ENCODE measurements at regions not wholly inside any gene's neighbourhood (a gene's known extent, or its start where the extent isn't known, plus 50 kb on each side); places are given as distances from the start of the nearest gene placed in this dataset.

DNA sequence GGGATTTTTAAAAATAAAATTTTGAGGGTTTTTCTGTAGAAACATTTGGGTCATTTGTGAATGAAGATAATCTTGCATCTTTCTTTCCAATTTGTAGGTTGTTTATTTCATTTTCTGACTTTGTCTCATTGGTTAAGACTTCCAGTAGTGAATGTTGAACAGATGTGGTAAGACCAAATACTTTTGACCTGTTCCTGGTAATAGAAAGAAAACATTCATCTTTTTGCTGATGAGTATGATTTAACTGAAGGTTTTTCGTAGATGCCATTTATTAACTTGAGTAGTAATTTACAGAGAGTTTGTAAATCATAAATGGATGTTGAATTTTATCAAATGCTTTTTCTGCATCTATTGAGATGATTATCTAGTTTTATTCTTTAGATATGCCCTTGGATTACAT, 416.1 kb upstream of the CITED2 start:
- no peak overlapping the region for H3K27ac ChIP-seq
- no peak overlapping the region for H3K4me3 ChIP-seq
- TF ChIP-seq POLR2A (IDR thresholded peaks at IDR 0.05): no peak
- TF ChIP-seq, protein P1, sequence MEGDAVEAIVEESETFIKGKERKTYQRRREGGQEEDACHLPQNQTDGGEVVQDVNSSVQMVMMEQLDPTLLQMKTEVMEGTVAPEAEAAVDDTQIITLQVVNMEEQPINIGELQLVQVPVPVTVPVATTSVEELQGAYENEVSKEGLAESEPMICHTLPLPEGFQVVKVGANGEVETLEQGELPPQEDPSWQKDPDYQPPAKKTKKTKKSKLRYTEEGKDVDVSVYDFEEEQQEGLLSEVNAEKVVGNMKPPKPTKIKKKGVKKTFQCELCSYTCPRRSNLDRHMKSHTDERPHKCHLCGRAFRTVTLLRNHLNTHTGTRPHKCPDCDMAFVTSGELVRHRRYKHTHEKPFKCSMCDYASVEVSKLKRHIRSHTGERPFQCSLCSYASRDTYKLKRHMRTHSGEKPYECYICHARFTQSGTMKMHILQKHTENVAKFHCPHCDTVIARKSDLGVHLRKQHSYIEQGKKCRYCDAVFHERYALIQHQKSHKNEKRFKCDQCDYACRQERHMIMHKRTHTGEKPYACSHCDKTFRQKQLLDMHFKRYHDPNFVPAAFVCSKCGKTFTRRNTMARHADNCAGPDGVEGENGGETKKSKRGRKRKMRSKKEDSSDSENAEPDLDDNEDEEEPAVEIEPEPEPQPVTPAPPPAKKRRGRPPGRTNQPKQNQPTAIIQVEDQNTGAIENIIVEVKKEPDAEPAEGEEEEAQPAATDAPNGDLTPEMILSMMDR (IDR thresholded peaks at IDR 0.05): no peak
- intact Hi-C loops (cut with DNase I): no loop called here
- no peak for ATAC-seq
- DNase-seq: no peak
- peaks cover 0 to 19% (median 1%) of the 10 kb centered on the region in 12 donors for H3K9me3 ChIP-seq
- H3K4me1 ChIP-seq: no peaks in the 10 kb centered on the region
- WGBS, 4 donors: 90 to 98% (median 95%) methylated on average over 1 of the region's 1 CpG
- no peaks in the 10 kb centered on the region for H3K27me3 ChIP-seq
- H3K36me3 ChIP-seq: no peaks in the 10 kb centered on the region

DNA sequence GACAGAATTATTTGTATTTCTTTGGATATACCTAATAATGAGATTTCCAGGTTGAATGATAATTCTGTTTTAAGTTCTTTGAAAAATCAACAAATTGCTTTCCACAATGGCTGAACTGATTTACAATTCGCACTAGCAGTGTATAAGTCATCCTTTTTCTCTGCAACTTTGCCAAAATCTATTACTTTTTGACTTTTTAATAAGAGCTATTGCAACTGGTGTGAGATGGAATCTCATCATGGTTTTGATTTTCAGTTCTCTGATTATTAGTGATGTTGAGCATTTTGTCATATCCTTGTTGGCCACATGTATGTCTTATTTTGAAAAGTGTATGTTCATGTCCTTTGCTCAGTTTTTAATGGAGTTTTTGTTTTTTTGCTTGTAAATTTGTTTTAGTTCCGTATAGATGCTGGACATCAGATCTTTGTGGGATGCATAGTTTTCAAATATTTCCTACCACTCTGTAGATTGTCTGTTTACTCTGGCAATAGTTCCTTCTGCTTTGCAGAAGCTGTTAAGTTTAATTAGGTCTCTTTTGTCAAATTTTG, 409.8 kb upstream of the CITED2 start:
- TF ChIP-seq POLR2A (IDR thresholded peaks at IDR 0.05): no peak
- TF ChIP-seq, protein P1 (IDR thresholded peaks at IDR 0.05): no peak
- no peak for DNase-seq
- ATAC-seq: no peak
- Histone ChIP-seq H3K9me3 (peaks cover 0 to 33% (median 9%) of the 10 kb centered on the region in 12 donors), H3K36me3 (no peaks in the 10 kb centered on the region), H3K27me3 (no peaks in the 10 kb centered on the region), H3K4me1 (peaks cover 0 to 1% (median 0%) of the 10 kb centered on the region in 12 donors), H3K27ac (no peak overlapping the region), H3K4me3 (no peak overlapping the region)
- intact Hi-C loops (cut with DNase I): no loop called here
- 95 to 99% (median 96%) methylated on average over 2 of the region's 2 CpGs for WGBS, 4 donors

DNA sequence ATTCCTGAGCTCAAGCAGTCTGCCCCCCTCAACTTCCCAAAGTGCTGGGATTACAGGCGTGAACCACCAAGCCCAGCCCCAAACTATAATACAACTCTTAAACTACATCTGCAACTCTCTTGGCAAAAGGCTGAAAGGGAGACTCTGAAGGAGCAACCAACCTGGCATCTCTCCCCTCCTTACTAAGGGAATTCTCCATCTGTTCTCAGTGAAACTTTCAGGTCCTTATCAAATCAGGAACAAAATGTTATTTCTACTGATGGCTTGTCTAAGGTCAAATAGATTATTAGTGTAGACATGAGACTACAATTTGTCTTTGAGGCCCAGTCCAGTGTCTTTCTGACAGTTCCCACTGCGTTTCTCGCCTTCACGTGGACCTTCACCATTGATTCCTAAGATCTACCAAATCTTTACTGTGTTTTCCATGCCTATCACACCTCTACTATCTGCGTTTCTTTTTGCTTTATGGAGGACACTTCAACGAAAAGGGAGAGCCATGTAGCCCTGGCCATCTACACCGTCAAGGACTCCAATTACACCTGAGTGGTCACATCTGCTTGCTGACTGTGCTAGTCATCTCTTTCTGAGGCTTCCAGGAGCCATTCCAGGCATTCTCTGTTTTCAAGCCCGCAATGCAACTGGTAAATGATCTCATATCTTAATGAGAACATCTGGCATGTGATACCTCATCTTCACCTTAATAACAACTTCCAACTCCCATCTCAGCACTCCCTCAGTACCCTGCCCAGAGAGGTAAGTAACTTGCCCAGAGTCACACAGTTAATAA, 405.7 kb upstream of the CITED2 start:
- peaks cover 0 to 18% (median 0%) of the 10 kb centered on the region in 12 donors for H3K4me1 ChIP-seq
- peaks cover 0 to 19% (median 5%) of the 10 kb centered on the region in 12 donors for H3K9me3 ChIP-seq
- DNase-seq: no peak
- no peak for ATAC-seq
- intact Hi-C loops (cut with DNase I): no loop called here
- peak overlapping the region in 1 of 12 donors; percentile 73 for H3K27ac ChIP-seq
- H3K36me3 ChIP-seq: no peaks in the 10 kb centered on the region
- 81 to 93% (median 90%) methylated on average over 7 to 8 of the region's 8 CpGs for WGBS, 4 donors
- H3K27me3 ChIP-seq: no peaks in the 10 kb centered on the region
- no peak overlapping the region for H3K4me3 ChIP-seq
- TF ChIP-seq, protein P1 (IDR thresholded peaks at IDR 0.05): no peak
- TF ChIP-seq POLR2A (IDR thresholded peaks at IDR 0.05): no peak

DNA sequence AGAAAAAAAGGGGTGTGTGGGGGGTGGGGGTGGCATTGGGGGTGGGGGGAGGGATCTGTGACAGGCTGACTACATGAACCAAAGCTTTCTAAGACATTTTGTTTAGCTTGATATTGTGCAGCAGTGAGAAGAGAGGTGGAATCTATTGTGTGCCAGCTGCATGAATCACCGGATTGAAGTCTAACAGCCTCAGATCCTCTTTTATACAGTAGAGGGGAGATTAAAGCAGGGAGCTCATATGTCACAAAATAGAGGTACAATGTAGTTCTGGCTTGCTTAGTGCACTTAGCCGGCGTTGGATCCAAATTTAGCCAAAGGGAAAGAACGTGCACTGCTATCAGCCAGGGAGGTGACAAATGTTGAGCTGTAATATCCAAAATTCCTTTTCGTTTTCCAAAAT, 404.2 kb upstream of the CITED2 start:
- Histone ChIP-seq H3K4me3 (no peak overlapping the region), H3K36me3 (no peaks in the 10 kb centered on the region), H3K27ac (peak overlapping the region in 8 of 12 donors; percentile 38 to 73 (median 61)), H3K9me3 (peaks cover 0 to 5% (median 0%) of the 10 kb centered on the region in 12 donors), H3K27me3 (no peaks in the 10 kb centered on the region), H3K4me1 (peaks cover 0 to 18% (median 0%) of the 10 kb centered on the region in 12 donors)
- WGBS, 4 donors: 29 to 39% (median 33%) methylated on average over 5 of the region's 5 CpGs
- TF ChIP-seq, protein P1 (IDR thresholded peaks at IDR 0.05): no peak
- no peak for TF ChIP-seq POLR2A (IDR thresholded peaks at IDR 0.05)
- intact Hi-C loops (cut with DNase I): no loop called here
- peak; percentile 85 to 95 (median 91) for ATAC-seq
- DNase-seq: peak in 1 of 5 donors; percentile 21

Data from heart left ventricle (tissue), 16 donors.